H1 (cell line): ENCODE measurements at regions not wholly inside any gene's neighbourhood (a gene's known extent, or its start where the extent isn't known, plus 50 kb on each side); places are given as distances from the start of the nearest gene placed in this dataset.

ENCODE experiments used
- CEBPB ChIP-seq: IDR thresholded peaks from 2 replicates; pipeline ENCODE4 v1.6.1; 2012; ENCODE audit warnings: low read depth, low read length
- CTBP2 ChIP-seq: IDR thresholded peaks from 2 replicates; pipeline ENCODE4 v1.7.0; 2011; ENCODE audit warnings: borderline replicate concordance, mild to moderate bottlenecking, moderate library complexity, mixed read lengths, low read length; ENCODE audit not compliant: insufficient read depth, insufficient read length
- EGR1 ChIP-seq: IDR thresholded peaks from 2 replicates; pipeline ENCODE4 v1.6.1; 2011; ENCODE audit warnings: low read depth, low read length, borderline replicate concordance
- HDAC6 ChIP-seq: IDR thresholded peaks from one replicate; pipeline ENCODE4 v1.7.1; 2012; ENCODE audit warnings: low read depth, mild to moderate bottlenecking, inconsistent platforms, low read length, moderate library complexity
- JUND ChIP-seq: IDR thresholded peaks from 2 replicates; pipeline ENCODE4 v1.6.1; 2011; ENCODE audit warnings: mild to moderate bottlenecking, improper control_type of control experiment, low read length
- NANOG ChIP-seq: IDR thresholded peaks from 2 replicates; pipeline ENCODE4 v1.6.1; 2011; ENCODE audit warnings: low read length, low read depth, mild to moderate bottlenecking, inconsistent platforms; ENCODE audit not compliant: insufficient read depth, poor library complexity, severe bottlenecking
- RFX5 ChIP-seq: IDR thresholded peaks from 2 replicates; pipeline ENCODE4 v1.6.1; 2011; ENCODE audit warnings: low read depth, low read length, improper control_type of control experiment, borderline replicate concordance
- RNF2 ChIP-seq: fragments of 200-900, 300-1000 bp; sonication (generic); IDR thresholded peaks from 2 replicates; pipeline ENCODE4 v1.7.1; 2016; ENCODE audit warnings: borderline replicate concordance, low read depth, mild to moderate bottlenecking, antibody characterized with exemption, low read length; ENCODE audit not compliant: poor library complexity, severe bottlenecking; ENCODE audit errors: missing control alignments
- RXRA ChIP-seq: IDR thresholded peaks from 2 replicates; pipeline ENCODE4 v1.6.1; 2011; ENCODE audit warnings: low read depth, mild to moderate bottlenecking, low read length, moderate library complexity; ENCODE audit not compliant: insufficient read depth
- TAF1 ChIP-seq: IDR thresholded peaks from 2 replicates; pipeline ENCODE4 v1.6.1; 2011; ENCODE audit warnings: mild to moderate bottlenecking, low read depth, low read length
- TCF12 ChIP-seq: IDR thresholded peaks from 2 replicates; pipeline ENCODE4 v1.6.1; 2011; ENCODE audit warnings: low read depth, mild to moderate bottlenecking, low read length
- YY1 ChIP-seq: IDR thresholded peaks from 2 replicates; pipeline ENCODE4 v1.6.1; 2011; ENCODE audit warnings: low read depth, mild to moderate bottlenecking, low read length
- TF ChIP-seq, protein P1 (sequence below): IDR thresholded peaks from 2 replicates; pipeline ENCODE4 v1.6.1; 2012; ENCODE audit warnings: low read length, inconsistent platforms
- TF ChIP-seq, protein P2 (sequence below): IDR thresholded peaks from 2 replicates; pipeline ENCODE4 v1.6.1; 2012; ENCODE audit warnings: inconsistent platforms

DNA sequence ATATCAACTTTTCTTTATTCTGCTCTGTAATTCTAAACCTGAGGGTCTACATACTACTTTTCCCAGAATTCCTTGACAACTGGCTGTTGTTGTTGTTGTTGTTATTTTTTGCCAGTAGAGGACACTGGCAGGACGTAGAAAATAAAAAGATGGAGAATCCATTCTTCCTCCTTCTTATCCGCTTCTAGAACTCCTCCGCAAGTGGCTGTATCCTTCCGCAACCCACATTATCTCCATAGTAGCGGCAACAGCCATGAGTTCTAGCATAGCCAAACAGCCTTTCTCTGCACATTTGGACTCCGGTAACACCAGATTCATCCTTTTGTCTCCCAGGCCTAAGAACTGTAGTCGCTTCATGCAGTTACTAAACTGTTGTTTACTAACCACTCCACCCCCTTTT is 91.1 kb upstream of the CACHD1 start (continued):
- TF ChIP-seq NANOG (no peak), EGR1 (no peak), RXRA (no peak), YY1 (peak; percentile 62; the same call in 1 of the 2 replicates), CEBPB (no peak), RFX5 (no peak), JUND (no peak; the same call in 1 of the 2 replicates), HDAC6 (no peak), CTBP2 (no peak), TAF1 (no peak), RNF2 (no peak), TCF12 (no peak)
- TF ChIP-seq, protein P1, sequence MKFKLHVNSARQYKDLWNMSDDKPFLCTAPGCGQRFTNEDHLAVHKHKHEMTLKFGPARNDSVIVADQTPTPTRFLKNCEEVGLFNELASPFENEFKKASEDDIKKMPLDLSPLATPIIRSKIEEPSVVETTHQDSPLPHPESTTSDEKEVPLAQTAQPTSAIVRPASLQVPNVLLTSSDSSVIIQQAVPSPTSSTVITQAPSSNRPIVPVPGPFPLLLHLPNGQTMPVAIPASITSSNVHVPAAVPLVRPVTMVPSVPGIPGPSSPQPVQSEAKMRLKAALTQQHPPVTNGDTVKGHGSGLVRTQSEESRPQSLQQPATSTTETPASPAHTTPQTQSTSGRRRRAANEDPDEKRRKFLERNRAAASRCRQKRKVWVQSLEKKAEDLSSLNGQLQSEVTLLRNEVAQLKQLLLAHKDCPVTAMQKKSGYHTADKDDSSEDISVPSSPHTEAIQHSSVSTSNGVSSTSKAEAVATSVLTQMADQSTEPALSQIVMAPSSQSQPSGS, result no peak
- TF ChIP-seq, protein P2, sequence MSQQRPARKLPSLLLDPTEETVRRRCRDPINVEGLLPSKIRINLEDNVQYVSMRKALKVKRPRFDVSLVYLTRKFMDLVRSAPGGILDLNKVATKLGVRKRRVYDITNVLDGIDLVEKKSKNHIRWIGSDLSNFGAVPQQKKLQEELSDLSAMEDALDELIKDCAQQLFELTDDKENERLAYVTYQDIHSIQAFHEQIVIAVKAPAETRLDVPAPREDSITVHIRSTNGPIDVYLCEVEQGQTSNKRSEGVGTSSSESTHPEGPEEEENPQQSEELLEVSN, result no peak
